Cardiac muscle cell (in vitro differentiated cells and primary cell): ENCODE measurements at regions not wholly inside any gene's neighbourhood (a gene's known extent, or its start where the extent isn't known, plus 50 kb on each side); places are given as distances from the start of the nearest gene placed in this dataset.
A peak's percentile ranks its signal among the peaks of the same experiment; 100 is the strongest.

Source experiments
- DNase-seq, 2 donors: peaks; one replicate each; pipeline versions ENCODE4 v3.0.0 to v3.0.0-alpha.2; 2010 to 2017; ENCODE audit warnings: low read depth in 1 of 2, low spot score in 1 of 2
- H3K27ac ChIP-seq: fragments of 200-600 bp; sonication (generic); 2 replicates; pipeline ENCODE4 v1.5.1; 2016
- H3K27me3 ChIP-seq: fragments of 200-600 bp; sonication (generic); 2 replicates; pipeline ENCODE4 v1.6.0; 2016; ENCODE audit warnings: control low read depth
- H3K36me3 ChIP-seq: fragments of 200-600 bp; sonication (generic); 2 replicates; pipeline ENCODE4 v1.5.1; 2016; ENCODE audit warnings: control low read depth
- H3K4me1 ChIP-seq: fragments of 200-600 bp; sonication (generic); 2 replicates; pipeline ENCODE4 v1.8.1; 2017; ENCODE audit warnings: low read depth, mild to moderate bottlenecking, mixed run types
- H3K4me3 ChIP-seq: fragments of 200-600 bp; sonication (generic); 2 replicates; pipeline ENCODE4 v1.5.1; 2016; ENCODE audit warnings: mild to moderate bottlenecking
- H3K9me3 ChIP-seq: fragments of 200-600 bp; sonication (generic); 2 replicates; pipeline ENCODE4 v1.5.1; 2017; ENCODE audit warnings: low read depth, mild to moderate bottlenecking, control low read depth
- TF ChIP-seq, protein P1 (sequence below): IDR thresholded peaks from 2 replicates; pipeline ENCODE4 v1.5.1; 2012; ENCODE audit warnings: low read depth, mild to moderate bottlenecking, low read length

DNA sequence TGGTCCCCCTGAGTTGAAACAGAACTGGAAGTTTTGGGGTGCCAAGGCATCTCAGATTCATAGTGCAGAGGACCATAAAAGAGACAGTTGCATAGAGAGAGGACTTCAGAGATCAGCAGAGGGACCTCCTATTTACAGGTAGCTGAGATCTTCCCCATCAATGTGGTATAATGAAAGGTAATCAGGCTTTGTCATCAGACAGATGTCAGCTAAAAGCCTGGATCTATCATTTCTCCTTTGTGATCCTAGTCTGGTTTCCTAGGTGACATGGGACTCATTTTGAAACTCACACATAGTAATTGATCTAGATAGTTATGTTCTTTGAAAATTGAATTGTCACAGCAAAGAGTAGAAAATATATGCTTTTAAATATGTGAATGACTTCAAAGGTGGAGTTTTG lies 443.5 kb upstream of the MAP2 start:
- TF ChIP-seq, protein P1, sequence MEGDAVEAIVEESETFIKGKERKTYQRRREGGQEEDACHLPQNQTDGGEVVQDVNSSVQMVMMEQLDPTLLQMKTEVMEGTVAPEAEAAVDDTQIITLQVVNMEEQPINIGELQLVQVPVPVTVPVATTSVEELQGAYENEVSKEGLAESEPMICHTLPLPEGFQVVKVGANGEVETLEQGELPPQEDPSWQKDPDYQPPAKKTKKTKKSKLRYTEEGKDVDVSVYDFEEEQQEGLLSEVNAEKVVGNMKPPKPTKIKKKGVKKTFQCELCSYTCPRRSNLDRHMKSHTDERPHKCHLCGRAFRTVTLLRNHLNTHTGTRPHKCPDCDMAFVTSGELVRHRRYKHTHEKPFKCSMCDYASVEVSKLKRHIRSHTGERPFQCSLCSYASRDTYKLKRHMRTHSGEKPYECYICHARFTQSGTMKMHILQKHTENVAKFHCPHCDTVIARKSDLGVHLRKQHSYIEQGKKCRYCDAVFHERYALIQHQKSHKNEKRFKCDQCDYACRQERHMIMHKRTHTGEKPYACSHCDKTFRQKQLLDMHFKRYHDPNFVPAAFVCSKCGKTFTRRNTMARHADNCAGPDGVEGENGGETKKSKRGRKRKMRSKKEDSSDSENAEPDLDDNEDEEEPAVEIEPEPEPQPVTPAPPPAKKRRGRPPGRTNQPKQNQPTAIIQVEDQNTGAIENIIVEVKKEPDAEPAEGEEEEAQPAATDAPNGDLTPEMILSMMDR, result no peak
- no peaks in the 10 kb centered on the region for H3K9me3 ChIP-seq
- H3K27ac ChIP-seq, result no peak overlapping the region
- DNase-seq, result no peak
- H3K4me1 ChIP-seq, result no peaks in the 10 kb centered on the region
- no peaks in the 10 kb centered on the region for H3K27me3 ChIP-seq
- no peak overlapping the region for H3K4me3 ChIP-seq
- H3K36me3 ChIP-seq, result no peaks in the 10 kb centered on the region

DNA sequence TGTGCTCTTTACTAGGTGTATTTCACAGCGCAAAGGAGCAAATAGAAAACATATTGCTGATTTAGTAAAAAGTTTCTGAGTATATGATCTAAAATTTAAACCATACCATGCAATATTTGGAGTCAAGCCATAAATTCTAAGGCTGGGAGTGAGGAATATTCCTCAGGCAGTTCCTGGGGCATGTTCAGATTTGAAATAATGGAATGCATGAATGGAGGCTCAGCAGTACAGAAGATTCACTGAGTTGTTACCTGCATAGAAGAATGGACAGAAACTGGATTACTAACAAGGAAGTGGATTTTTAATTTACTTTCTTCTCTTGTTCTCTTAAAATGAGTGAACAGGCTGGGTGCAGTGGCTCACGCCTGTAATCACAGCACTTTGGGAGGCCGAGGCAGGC lies 441.0 kb upstream of the MAP2 start:
- no peak overlapping the region for H3K27ac ChIP-seq
- peaks cover 8% of the 10 kb centered on the region for H3K4me1 ChIP-seq
- H3K4me3 ChIP-seq, result no peak overlapping the region
- H3K36me3 ChIP-seq, result no peaks in the 10 kb centered on the region
- no peak for DNase-seq
- H3K27me3 ChIP-seq, result no peaks in the 10 kb centered on the region
- no peaks in the 10 kb centered on the region for H3K9me3 ChIP-seq
- TF ChIP-seq, protein P1, result no peak

DNA sequence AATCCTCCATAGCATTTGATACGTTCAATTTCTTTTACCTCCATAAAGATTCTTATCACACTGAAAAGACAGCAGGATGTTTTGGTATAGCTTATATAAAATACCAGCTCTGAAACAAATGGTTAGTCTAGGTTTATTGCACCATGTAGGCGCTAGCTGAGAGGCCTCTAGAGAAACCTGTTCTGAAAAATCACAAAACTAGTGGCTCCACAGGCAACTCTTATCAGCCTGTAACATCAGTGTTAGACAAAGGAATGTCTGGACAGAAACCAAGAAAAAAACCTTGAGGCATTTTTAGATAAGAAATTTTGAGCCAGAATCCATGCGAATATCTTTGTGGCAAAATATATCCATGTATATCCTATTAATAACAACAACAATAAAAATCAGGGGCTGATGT lies 440.4 kb upstream of the MAP2 start:
- no peaks in the 10 kb centered on the region for H3K36me3 ChIP-seq
- peaks cover 8% of the 10 kb centered on the region for H3K4me1 ChIP-seq
- no peak overlapping the region for H3K4me3 ChIP-seq
- H3K27me3 ChIP-seq, result no peaks in the 10 kb centered on the region
- TF ChIP-seq, protein P1, result no peak
- no peak for DNase-seq
- no peak overlapping the region for H3K27ac ChIP-seq
- no peaks in the 10 kb centered on the region for H3K9me3 ChIP-seq

DNA sequence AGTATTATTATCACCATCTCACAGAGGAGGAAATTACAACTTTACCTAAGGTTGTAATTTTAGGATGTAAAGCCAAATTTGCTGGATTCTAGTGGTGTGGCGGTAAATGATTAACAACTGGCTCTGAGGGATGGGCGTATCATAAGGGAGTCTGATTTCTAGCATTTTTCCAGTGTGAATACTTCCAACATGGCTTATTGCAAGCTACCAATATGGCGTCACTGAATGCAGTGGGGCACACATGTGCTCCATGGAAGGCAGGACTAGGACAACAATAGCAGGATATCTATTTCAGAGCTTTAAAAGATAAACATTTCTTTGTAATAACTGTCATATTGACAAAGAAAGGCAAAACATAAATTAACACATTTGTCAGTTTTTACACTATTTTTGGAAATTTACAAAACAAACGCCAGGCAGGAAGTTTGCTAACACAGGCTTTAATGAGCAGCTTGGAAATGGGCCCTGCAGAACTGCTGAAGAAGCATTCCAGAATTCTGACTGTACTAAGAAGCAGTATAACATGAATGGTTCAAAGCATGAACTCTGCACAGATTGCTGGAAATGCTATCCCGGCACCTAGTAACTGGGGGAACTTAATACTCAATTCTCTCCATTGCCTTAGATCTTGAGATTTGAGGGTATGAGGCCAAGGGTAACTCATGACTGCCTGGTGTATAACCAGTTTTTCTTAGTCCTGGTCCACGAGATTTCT lies 439.3 kb upstream of the MAP2 start:
- TF ChIP-seq, protein P1, result no peak
- no peak overlapping the region for H3K27ac ChIP-seq
- no peaks in the 10 kb centered on the region for H3K9me3 ChIP-seq
- H3K27me3 ChIP-seq, result no peaks in the 10 kb centered on the region
- no peak for DNase-seq
- H3K4me1 ChIP-seq, result peaks cover 8% of the 10 kb centered on the region
- H3K36me3 ChIP-seq, result no peaks in the 10 kb centered on the region
- no peak overlapping the region for H3K4me3 ChIP-seq

DNA sequence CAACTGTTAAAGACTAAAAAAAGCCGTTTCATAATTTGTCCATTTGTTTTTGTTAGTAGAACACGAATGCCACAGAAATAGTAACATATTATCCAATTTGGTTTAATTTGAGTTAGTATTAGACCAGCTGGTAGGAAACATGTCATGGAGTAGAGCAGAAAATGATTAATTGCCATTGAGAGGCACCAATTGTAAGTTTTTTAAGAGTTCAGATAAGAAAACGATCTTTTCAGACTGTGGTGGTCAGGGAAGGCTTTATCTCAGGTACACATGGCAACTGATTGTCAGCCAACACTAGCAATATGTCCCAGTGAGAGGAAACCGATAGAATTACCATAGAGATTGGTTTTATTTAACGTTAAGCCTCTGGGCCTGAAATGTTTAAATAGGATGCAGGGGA lies 438.2 kb upstream of the MAP2 start:
- Histone ChIP-seq H3K36me3 (no peaks in the 10 kb centered on the region), H3K4me3 (no peak overlapping the region), H3K27ac (no peak overlapping the region), H3K4me1 (peaks cover 8% of the 10 kb centered on the region), H3K27me3 (no peaks in the 10 kb centered on the region), H3K9me3 (no peaks in the 10 kb centered on the region)
- TF ChIP-seq, protein P1, result no peak
- peak in 1 of 2 donors; percentile 2 for DNase-seq
